T-helper 9 cell (primary cell): ENCODE measurements at regions not wholly inside any gene's neighbourhood (a gene's known extent, or its start where the extent isn't known, plus 50 kb on each side); places are given as distances from the start of the nearest gene placed in this dataset.
"Not testable (repeated sequence)": the region's sequence is repeated elsewhere in the genome, so short reads cannot be mapped to it uniquely, and the experiment has no call there.

Source experiments
- DNase-seq: peaks from one replicate; pipeline ENCODE4 v3.0.0-alpha.2; 2020

DNA sequence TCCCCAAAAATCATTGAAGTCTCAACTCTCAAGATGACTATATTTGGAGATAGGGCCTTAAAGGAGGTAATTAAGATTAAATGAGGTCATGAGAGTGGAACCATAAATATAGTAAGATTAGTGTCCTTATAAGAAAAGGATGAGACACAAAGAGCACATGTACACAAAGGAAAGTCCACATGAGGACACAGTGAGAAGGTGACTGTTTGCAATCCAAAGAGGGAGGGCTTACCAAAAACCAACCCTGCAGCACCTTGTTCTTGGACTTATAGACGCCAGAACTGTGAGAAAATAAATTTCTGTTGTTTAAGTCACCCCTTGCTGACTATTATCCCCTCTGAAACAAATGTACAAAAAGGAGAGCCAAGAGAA, 150.4 kb upstream of the SMLR1 start:
- DNase-seq, result no peak

DNA sequence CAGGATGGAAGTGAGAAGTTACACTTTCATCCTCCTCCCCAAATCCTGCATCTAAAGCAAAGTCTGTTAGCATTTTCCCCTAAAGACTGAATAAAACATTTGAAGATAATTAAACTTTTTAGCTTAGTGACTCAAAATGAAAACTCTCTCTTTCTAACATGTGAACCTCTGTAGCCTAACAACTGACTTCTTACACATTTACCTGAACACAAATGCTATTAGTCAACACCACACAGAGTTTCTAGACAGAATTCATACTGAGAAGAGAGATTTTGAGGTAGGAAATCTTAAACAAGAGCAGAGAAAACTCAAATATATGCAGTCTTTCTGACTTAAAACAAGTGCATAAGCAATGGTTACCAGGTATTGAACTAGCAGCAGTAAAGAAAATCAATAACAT, 149.9 kb upstream of the SMLR1 start:
- DNase-seq, result no peak

DNA sequence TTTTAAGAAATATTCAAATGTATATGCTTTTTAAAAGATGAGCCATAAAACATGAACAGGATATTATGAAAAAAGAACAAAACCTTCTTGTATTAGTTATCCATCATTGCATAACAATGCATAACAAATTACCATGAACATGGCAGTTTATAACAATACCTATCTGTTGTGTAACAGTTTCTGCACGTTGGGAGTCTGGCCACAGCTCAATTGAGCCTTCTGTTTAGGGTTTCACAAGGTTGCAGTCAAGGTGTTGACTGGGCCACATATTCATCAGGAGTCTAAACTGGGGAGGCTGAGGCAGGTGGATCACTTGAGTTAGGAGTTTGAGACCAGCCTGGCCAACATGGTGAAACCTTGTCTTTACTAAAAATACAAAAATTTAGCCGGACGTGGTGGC, 149.4 kb upstream of the SMLR1 start:
- no peak for DNase-seq

DNA sequence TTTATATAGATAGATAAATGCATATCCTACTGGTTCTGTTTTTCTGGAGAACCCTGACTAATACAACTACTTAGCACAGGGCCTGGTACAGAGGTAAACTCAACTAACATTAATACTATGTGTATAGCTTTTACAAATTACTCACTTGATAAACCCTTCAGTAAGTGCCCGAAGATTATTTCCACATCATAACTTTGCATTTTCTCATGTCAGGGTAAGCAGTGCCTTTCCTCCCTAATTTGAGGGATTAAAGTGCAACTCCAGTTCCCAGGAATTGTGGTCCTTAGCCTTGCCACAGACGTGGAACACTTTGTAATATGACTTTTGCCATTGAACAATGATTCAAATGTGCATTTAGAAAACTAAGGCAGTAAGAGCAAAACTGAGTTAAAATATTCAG, 147.5 kb upstream of the SMLR1 start:
- no peak for DNase-seq

DNA sequence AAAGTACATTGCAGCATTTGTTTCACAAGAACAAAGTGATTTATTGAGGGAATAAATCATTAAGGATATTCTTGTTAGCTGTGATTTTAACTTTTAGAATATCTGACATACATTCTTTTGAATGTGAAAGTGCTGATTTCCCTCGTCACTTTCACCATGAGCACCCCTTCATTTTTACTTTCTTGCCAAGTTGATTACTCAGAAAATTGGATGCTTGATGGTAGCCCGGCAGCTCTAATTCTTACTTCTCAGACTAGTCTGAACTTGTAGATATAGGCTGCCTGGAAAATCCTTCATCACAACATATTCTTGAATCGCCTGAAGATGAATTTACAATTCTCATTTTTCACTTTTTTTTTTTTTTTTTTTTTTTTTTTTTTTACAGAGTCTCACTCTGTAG, 147.1 kb upstream of the SMLR1 start:
- DNase-seq, result no peak

DNA sequence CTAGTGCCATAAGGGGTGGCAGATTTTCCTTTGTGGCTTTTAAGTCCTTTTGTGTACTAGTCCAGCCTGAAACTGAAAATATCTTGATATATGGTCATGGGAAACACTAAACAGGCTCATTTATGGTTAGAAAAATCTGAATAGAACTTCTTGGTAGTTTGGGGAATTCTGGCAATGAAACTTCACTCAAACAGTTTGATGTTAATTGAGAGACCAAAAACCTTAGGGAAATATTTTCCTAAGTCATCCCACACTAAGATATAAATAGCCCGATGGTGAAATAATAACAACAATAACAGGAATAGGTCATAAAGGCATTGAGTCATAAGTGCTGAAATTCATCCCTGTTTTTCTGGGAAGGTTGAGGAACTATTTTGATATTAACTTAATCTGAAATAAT, 146.2 kb upstream of the SMLR1 start:
- DNase-seq, result no peak

DNA sequence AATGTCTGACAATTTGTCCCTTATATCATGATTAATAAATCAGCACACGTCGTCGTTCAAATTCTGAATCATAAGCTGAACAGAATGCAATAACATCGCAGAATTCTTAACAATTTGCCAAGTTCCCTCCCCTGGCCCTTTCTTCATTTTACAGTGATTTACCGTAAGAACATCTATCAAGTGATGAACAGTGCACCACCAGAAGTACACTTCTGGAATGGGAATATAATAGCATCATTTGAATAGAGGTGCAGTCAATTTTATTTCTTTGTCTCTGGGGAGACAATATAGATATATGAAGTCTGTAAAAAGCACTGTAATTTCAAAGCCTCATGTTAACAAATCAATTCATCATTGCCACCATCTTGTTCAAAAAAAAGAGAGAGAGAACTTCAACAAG, 145.1 kb upstream of the SMLR1 start:
- no peak for DNase-seq

DNA sequence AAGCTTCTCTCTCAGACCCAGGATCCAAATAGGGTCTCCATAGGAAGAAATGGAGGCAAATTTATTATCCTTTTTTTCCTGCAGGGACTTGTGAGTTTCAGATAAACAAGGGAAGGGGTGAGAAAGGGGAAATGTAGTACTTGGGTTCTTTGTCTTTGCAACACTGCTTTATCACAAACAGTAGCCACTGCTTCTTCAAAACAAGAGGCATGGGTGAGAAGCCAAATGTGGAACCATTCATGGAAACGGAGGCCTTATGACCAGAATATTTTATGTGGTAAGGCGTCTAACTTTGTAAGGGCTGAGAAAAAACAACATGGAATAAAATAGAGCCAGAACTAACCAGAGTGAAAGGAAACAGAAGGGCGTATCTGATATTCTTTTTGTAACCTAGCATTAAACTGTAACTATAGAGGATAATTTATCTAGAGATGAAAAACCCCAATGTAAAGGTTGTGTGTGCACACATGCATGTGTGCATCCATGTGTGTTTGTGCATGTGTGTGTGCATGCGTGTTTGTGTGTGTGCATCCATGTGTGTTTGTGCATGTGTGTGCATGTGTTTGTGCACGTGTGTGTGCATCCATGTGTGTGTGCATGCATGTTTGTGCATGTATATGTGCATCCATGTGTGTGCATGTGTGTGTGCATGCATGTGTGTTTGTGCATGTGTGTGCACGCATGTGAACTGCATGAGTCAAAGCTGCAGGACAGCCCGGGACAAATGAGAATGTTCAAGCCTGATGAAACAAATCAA, 143.3 kb upstream of the SMLR1 start:
- DNase-seq, result no peak

DNA sequence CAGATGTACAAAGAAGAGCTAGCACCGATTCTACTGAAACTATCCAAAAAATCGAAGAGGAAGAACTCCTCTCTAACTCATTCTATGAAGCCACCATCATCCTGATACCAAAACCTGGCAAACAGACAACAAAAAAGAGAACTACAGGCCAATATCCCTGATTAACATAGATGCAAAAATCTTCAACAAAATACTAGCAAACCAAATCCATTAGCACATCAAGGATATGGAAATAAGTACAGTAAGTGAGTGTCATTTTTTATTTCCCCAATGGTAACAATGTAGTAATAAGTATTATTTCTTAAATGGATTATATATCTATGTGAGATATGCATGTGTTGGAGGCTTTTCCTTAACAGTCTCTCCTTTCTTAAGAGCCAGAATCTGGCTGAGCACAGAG, 134.5 kb upstream of the SMLR1 start:
- DNase-seq, result no peak

DNA sequence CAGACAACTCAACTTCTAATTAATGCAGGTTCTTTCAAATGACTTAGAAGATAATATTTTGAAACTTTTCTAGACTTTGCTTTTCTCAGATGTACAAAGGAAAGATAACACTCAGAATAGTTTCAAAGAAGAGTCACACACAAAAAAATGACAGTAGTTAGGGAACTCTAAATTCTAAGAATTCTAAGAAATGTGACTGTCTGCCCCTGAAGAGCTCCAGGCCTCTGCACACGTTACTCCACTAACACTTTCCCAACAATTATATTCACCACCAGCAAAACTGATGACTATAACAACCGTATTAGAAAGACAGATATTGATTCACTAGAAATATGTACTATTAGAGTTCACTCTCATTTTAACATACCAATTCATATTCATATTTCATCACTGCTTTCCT, 133.3 kb upstream of the SMLR1 start:
- DNase-seq, result no peak

DNA sequence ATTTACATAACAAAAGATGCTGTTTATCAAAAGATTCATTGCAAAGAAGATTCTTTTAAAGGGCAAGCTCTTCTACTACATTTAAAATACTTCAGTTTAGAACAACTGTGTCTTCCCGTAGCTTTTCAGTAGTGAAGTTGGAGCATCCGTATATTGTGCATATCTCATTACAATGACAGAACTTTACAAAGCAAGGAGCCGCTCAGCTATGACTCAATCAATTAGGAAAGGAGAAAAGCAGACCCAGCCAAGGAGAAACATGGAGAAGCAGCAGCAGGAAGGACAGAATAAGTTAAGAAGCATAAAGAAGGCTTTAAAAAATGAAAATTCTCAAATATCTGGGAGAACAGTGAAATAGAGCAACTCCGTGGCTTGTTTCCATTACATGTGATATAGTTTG, 132.6 kb upstream of the SMLR1 start:
- no peak for DNase-seq

DNA sequence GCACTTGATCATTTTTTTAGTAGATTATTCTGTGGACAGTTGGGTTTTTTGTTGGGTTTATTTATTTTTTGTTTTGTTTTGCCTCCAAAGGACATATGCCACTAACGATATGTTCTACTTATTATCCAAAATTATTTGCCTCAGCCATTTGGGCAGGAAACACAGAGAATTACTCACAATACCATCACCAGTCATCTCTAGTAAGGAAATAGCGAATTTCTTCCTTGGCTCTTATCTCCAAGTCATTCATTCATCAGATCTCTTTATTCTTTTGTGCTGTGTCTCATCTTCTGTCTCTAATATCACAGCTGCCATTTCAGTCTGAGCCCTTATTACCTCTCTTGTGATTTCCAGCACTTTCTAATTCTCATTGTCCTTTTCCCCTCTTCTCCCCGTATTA, 130.4 kb upstream of the SMLR1 start:
- no peak for DNase-seq

DNA sequence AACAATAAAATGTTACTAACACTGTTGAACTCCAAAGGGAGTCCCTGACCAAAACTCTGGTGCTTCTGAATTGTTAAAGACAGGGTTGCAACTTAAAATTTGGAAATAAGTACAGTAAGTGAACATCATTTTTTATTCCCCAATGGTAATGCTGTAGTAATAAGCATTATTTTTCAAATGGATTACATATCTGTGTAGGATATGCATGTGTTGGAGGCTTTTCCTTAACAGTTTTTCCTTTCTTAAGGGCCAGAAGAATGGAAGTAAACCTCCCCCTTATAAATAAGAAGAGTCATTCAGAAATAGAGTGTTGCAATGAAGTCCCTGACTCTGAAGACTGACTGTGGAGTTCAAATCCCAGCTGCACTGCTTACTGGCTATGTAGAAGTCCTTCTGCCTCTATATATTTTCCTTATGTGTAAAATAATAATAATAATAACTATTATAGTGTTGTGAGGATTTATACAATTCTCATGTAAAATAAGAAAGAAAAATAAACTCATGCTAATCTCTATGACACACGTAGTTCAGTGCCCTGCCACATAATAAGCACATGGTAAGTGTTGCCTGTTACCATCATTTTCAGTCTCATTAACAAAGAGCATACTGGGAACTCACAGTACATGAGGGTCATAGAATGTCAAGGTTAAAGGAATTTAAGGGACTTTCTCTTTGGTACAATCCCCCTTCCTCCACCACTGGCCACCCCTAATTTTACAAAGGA, 129.8 kb upstream of the SMLR1 start:
- DNase-seq, result no peak

DNA sequence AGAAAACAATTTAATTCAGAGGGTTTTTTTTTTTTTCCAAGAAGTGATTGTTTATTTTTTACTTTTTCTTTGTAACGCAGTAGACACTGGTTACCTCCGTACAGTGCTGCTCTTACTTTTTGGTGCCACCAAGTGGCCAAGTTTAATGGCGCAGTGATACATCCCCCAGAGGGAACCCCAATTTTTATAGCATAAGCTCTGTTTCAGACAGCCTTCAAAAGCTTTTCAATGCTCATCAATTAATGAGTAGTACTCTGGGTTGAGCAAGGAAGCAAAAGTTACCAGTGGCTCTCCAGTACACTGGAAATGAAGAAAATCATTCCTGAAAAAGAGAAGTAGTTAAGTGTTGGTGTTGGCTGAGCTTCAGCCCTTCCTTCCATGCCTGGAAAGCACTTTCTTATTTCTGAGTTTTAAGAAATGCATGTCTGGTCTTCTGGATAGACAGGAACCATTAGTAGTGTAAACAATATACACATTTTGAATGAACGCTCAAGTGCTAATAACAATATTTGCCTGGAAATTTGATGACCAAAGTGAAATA, 129.1 kb upstream of the SMLR1 start:
- peak; percentile 16 for DNase-seq

DNA sequence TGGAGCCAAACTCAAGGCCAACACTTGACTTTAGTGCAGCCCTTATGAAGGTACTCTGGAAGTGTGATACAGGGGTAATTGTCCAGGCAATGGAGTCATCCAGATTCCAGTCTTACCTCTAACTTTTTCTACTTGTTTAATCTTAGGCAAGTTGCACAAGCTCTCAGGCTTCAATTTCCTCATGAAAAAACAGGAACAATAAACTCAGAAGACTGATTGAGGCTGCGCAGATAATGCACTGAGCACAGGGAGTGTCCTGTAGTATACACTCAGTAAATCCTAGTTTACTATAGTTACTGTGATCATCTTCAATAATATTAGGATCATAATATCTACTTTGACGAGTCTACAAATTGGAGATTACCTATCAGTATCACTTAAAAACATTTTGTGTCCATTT, 127.5 kb upstream of the SMLR1 start:
- DNase-seq, result no peak

DNA sequence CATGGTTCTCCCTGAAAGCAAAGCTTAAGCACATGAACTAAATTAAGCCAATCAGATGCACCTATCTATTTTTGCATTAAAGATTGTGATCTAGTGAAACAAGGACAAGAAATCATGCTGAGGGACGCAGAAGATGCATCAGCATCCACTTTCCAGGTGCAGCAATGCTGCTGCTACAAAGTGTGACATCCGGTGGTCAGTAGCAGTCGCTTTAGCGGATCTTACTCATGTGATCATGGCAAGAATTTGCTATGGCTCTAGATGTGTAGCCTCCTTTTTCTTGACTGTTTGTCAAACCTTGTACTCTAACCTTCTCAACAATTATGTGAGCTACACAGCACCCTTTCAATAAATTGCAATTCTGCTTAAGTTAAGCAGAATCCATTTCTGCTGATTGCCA, 126.8 kb upstream of the SMLR1 start:
- no peak for DNase-seq

DNA sequence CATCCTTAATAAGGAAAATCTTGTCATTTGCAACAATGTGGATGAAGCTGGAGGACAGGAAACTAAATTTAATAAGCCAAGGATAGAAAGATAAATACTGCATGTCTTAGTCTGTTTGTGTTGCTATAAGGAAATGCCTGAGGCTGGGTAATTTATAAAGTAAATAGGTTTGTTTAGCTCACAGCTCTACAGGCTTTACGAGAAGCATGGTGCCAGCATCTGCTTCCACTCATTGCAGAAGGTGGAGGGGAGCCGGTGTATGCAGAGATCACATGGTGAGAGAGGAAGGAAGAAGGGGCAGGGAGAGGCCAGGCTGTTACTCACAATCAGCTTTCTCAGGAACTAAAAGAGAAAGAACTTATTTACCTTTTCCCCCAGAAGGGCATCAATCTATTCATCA, 118.9 kb upstream of the SMLR1 start:
- no peak for DNase-seq

DNA sequence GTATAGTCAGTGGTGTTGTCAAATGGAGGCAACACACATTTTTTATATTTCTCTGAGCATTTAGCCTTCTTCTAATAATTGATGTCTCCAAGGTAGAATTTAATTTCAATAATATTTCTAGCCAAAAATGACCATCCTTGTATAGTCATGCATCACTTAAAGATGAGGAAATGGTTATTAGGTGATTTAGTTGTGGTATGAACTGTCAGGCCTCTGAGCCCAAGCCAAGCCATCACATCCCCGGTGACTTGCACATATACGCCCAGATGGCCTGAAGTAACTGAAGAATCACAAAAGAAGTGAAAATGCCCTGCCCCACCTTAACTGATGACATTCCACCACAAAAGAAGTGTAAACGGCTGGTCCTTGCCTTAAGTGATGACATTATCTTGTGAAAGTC, 115.6 kb upstream of the SMLR1 start:
- DNase-seq, result not testable (repeated sequence)

DNA sequence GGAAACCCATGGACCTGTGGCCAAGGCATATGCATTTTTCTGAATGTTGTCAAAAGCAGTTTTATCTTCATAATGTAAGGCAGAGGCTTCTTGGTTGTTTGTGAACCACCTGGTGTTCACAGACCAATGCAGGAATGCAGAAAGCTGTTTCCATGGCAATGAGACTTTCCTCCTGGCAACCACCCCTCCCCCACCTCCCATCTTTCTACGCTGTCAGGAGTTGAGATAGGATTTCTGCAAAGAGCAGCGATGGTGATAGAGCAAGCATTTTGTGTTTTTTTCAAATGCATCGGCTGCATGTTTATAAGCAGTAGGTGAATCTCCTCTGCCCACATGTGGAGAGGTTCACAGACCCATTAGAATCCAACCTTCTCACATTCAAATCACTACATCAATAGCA, 114.1 kb upstream of the SMLR1 start:
- no peak for DNase-seq

DNA sequence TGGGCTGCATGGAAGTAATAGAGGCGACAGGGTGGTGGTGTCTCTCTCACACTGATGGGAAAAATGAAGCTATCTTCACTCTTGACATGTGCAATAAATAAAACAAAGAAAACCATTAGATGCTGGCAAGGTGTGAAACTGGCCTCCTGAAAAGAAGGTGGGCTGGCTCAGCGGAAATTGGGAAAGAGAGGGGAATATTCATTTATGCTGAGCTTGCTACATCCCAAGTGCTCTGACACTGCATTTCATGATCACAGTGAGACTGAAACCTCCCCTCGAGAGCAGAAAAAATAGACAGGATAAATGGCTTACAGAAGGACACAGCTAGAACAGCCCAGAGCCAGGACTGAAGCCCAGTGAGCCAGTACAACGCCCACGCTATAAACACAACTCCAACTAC, 112.1 kb upstream of the SMLR1 start:
- DNase-seq, result no peak

DNA sequence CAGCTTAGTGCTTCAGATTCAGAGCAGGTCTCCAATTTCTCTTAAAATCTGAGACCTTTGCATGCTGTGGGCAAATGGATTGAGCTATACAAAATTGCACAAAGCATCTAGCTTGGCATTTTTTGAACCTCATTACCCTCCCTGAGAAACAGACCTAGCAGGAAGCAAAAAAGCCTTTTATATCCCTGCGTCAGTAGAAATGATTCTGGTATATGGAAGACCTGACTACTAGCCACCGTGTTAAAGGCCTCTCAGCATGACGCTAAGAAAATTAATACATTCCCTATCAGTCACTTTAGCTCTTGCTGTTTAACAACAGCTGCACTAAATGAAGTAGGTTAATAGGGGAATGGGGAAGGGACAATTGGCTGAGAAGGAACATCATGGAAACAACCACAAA, 110.7 kb upstream of the SMLR1 start:
- DNase-seq, result no peak

DNA sequence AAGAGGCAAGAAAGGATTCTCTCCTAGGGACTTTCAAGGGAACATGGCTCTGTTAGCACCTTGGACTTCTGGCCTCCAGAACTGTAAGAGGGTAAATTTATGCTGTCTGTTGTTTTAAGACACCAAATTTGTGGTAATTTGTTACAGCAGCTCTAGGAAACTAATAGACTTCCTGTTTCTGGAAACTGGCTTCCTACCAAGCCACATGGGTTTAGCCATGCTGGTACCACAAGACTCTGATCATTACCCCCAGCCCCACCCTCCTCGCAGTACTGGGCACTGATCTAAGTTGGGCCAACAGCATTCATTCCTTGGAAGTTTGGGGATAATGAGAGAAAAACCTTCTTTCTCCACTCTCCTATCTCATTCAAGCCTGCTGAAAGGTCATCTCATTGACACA, 109.5 kb upstream of the SMLR1 start:
- no peak for DNase-seq

DNA sequence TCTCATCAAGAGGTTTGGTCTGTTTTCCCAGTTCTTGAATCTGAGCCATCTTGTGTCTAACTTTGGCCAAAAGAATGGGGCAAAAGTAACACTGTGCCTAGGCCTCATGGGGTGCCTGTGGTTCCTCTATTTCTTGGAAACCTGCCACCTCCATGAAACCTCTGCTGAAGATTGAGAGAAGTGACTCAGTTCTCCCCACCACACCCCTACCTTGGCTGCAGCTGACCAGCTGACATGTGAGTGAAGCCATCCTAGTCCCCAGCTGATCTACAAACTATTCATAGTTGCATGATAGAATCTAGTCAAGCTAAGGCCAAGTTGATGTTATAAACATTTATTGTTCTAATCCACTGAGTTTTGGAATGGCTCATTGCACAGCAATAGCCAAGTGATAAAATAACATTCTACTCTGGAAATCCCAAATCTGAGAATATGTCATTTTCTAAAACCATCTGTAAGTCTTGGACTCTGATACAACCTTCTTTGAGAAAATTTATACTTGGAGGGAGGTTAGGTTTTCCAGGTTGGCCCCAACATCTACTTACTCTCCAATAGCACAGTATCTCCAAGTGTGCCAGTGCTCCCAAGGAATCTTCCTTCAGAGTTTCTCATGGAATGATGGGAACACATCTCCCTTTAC, 107.0 kb upstream of the SMLR1 start:
- DNase-seq, result no peak

DNA sequence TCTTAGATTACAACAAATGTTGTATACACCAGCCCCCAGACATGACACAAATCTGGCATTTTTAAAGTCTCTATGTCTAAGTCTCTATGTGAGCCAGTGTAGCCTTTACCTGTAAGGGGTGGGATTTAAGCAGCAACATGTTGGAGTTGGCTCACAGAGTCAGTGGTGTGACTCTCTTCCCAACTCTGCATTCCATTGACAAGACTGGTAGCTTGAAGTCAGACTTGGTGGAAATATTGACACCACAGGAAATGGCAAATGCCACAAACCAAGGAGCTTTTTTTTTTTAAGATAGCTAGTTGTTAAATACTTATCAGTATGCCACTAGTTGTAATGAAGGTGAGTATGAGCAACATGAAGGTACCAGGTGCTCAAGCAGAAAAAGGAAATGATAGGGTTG, 103.1 kb upstream of the SMLR1 start:
- no peak for DNase-seq
